NK-92 (cell line): ENCODE measurements at regions not wholly inside any gene's neighbourhood (a gene's known extent, or its start where the extent isn't known, plus 50 kb on each side); places are given as distances from the start of the nearest gene placed in this dataset.

Experiments used
- DNase-seq: peaks from one replicate; lab custom pipeline; 2025; ENCODE audit not compliant: unreplicated experiment; lab: John Stamatoyannopoulos, UW

- no peak for DNase-seq
Measured at GRCh38 chr9:99607842-99608448, 213.7 kb upstream of the NR4A3 start.

- DNase-seq: no peak
Measured at GRCh38 chr9:99614341-99614740, 207.3 kb upstream of the NR4A3 start.

GRCh38 chr9:99621040-99621439, 200.6 kb upstream of the NR4A3 start:
- no peak for DNase-seq

GRCh38 chr9:99622679-99623078, 199.0 kb upstream of the NR4A3 start:
- DNase-seq: no peak

GRCh38 chr9:99623780-99624364, 197.8 kb upstream of the NR4A3 start:
- no peak for DNase-seq

- DNase-seq: no peak
Measured at GRCh38 chr9:99624499-99625233, 197.0 kb upstream of the NR4A3 start.

- DNase-seq: no peak
Measured at GRCh38 chr9:99626426-99626825, 195.3 kb upstream of the NR4A3 start.

- no peak for DNase-seq
Measured at GRCh38 chr9:99628285-99628684, 193.4 kb upstream of the NR4A3 start.

GRCh38 chr9:99628849-99629620, 192.7 kb upstream of the NR4A3 start:
- DNase-seq: no peak

GRCh38 chr9:99632349-99633038, 189.2 kb upstream of the NR4A3 start:
- no peak for DNase-seq

GRCh38 chr9:99633265-99633664, 188.4 kb upstream of the NR4A3 start:
- no peak for DNase-seq

- DNase-seq: no peak
Measured at GRCh38 chr9:99634186-99634585, 187.5 kb upstream of the NR4A3 start.

- no peak for DNase-seq
Measured at GRCh38 chr9:99635032-99635431, 186.7 kb upstream of the NR4A3 start.

GRCh38 chr9:99637641-99638040, 184.0 kb upstream of the NR4A3 start:
- no peak for DNase-seq

- DNase-seq: no peak
Measured at GRCh38 chr9:99638971-99639370, 182.7 kb upstream of the NR4A3 start.

- no peak for DNase-seq
Measured at GRCh38 chr9:99647604-99648003, 174.1 kb upstream of the NR4A3 start.

GRCh38 chr9:99650187-99650874, 171.4 kb upstream of the NR4A3 start:
- DNase-seq: no peak

- no peak for DNase-seq
Measured at GRCh38 chr9:99660191-99660636, 161.5 kb upstream of the NR4A3 start.

- DNase-seq: no peak
Measured at GRCh38 chr9:99663297-99663696, 158.4 kb upstream of the NR4A3 start.

- DNase-seq: no peak
Measured at GRCh38 chr9:99663856-99664255, 157.8 kb upstream of the NR4A3 start.
